ENCODE measurements at regions not wholly inside any gene's neighbourhood (a gene's known extent, or its start where the extent isn't known, plus 50 kb on each side); places are given as distances from the start of the nearest gene placed in this dataset.

GRCh38 chr2:144067506-144067905 lies 452.4 kb downstream of the ZEB2 start:
- Histone ChIP-seq H3K4me1 (no peaks in the 10 kb centered on the region), H3K27ac (no peak overlapping the region), H3K27me3 (replicated peaks in 1 of 7) (no peaks in the 10 kb centered on the region), H3K36me3 (no peaks in the 10 kb centered on the region), H3K4me3 (no peak overlapping the region), H3K9me3 (no peaks in the 10 kb centered on the region)
- DNase-seq: no peak
- intact Hi-C loops (cut with DNase I; ENCODE audit: low total_unique reads): no loop called here
- WGBS, 5 donors: 83 to 98% (median 92%) methylated on average over 2 of the region's 2 CpGs
- TF ChIP-seq POLR2A (IDR thresholded peaks at IDR 0.05) (no peak), CTCF (IDR thresholded peaks at IDR 0.05 in 8 of 11, conservative IDR thresholded peaks at IDR 0.05 in 3 of 11) (no peak), POLR2AphosphoS5 (IDR thresholded peaks at IDR 0.05) (no peak)

- Histone ChIP-seq H3K27ac (no peak overlapping the region), H3K4me1 (no peaks in the 10 kb centered on the region), H3K36me3 (no peaks in the 10 kb centered on the region), H3K9me3 (no peaks in the 10 kb centered on the region), H3K27me3 (replicated peaks in 1 of 7) (no peaks in the 10 kb centered on the region), H3K4me3 (no peak overlapping the region)
- no peak for DNase-seq
- WGBS, 5 donors: 60 to 87% (median 80%) methylated on average over 1 of the region's 1 CpG
- TF ChIP-seq POLR2A (IDR thresholded peaks at IDR 0.05) (no peak), POLR2AphosphoS5 (IDR thresholded peaks at IDR 0.05) (no peak), CTCF (IDR thresholded peaks at IDR 0.05 in 8 of 11, conservative IDR thresholded peaks at IDR 0.05 in 3 of 11) (no peak)
- intact Hi-C loops (cut with DNase I; ENCODE audit: low total_unique reads): no loop called here
Measured at GRCh38 chr2:144063602-144064001, 456.3 kb downstream of the ZEB2 start.

- H3K4me3 ChIP-seq: no peak overlapping the region
- H3K9me3 ChIP-seq: no peaks in the 10 kb centered on the region
- intact Hi-C loops (cut with DNase I; ENCODE audit: low total_unique reads): no loop called here
- no peaks in the 10 kb centered on the region for H3K27me3 ChIP-seq (replicated peaks in 1 of 7)
- H3K4me1 ChIP-seq: no peaks in the 10 kb centered on the region
- H3K36me3 ChIP-seq: no peaks in the 10 kb centered on the region
- TF ChIP-seq POLR2A (IDR thresholded peaks at IDR 0.05) (no peak), POLR2AphosphoS5 (IDR thresholded peaks at IDR 0.05) (no peak), CTCF (IDR thresholded peaks at IDR 0.05 in 8 of 11, conservative IDR thresholded peaks at IDR 0.05 in 3 of 11) (no peak)
- no peak for DNase-seq
- H3K27ac ChIP-seq: no peak overlapping the region
- WGBS, 5 donors: 89 to 97% (median 92%) methylated on average over 1 of the region's 1 CpG
Measured at GRCh38 chr2:144054911-144055310, 465.0 kb downstream of the ZEB2 start.

GRCh38 chr2:144052083-144052482 lies 467.8 kb downstream of the ZEB2 start:
- no peak overlapping the region for H3K27ac ChIP-seq
- H3K9me3 ChIP-seq: no peaks in the 10 kb centered on the region
- DNase-seq: no peak
- no peak for TF ChIP-seq POLR2A (IDR thresholded peaks at IDR 0.05)
- TF ChIP-seq POLR2AphosphoS5 (IDR thresholded peaks at IDR 0.05): no peak
- no peak for TF ChIP-seq CTCF (IDR thresholded peaks at IDR 0.05 in 8 of 11, conservative IDR thresholded peaks at IDR 0.05 in 3 of 11)
- no peaks in the 10 kb centered on the region for H3K4me1 ChIP-seq
- H3K36me3 ChIP-seq: no peaks in the 10 kb centered on the region
- intact Hi-C loops (cut with DNase I; ENCODE audit: low total_unique reads): no loop called here
- 77 to 94% (median 90%) methylated on average over 4 of the region's 4 CpGs for WGBS, 5 donors
- no peaks in the 10 kb centered on the region for H3K27me3 ChIP-seq (replicated peaks in 1 of 7)
- no peak overlapping the region for H3K4me3 ChIP-seq

Data from spleen (tissue), 11 donors.